NCI-H2196 (cell line): ENCODE measurements at regions not wholly inside any gene's neighbourhood (a gene's known extent, or its start where the extent isn't known, plus 50 kb on each side); places are given as distances from the start of the nearest gene placed in this dataset.
A peak's percentile ranks its signal among the peaks of the same experiment; 100 is the strongest.
"Not testable (repeated sequence)": the region's sequence is repeated elsewhere in the genome, so short reads cannot be mapped to it uniquely, and the experiment has no call there.

Source experiments
- DNase-seq: peaks from one replicate; lab custom pipeline; 2025; ENCODE audit not compliant: unreplicated experiment; lab: John Stamatoyannopoulos, UW

GRCh38 chr3:193800138-193801043 is 207.4 kb downstream of the OPA1 start:
- DNase-seq: no peak

DNA sequence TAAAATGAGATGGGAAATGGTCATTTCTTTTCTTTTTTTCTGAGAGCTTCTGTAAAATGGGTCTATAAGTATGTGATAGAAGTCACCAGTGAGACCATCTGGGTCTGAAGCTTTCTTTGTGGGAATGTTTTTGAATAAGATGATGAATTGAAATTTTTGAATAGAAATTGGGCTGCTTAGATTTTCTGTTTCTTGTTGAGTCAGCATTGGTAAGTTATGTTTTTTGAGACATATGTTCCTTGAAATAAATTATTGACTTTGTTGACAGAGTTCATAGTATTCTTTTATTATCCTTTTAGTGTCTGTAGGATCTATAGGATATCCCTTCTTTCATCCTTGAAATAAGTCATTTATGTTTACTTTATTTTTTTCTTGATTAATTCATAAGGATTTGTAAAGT is 208.1 kb downstream of the OPA1 start:
- no peak for DNase-seq

- no peak for DNase-seq
Observed at GRCh38 chr3:193803288-193803687, 210.3 kb downstream of the OPA1 start.

DNA sequence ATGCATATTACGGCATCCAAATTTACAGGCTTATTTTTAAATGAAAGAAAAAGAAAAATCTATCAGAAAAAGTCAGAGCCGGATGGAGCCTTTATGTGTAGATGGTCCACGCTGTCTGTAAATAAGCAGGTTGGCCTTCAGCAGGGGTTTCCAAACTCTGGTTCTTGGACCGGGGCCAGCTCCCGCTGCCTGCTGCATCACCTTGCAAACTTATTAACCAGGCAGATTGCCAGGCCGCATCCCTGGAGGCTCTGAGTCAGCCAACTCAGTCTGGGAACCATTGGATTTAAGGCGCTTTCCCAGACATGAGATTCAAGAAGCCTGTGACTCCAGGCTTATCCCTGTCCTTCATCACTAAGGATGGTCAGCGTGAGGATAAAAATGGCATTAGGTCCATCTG is 212.4 kb downstream of the OPA1 start:
- peak; percentile 98 for DNase-seq

- DNase-seq: no peak
Observed at GRCh38 chr3:193808317-193808716, 215.3 kb downstream of the OPA1 start.

DNA sequence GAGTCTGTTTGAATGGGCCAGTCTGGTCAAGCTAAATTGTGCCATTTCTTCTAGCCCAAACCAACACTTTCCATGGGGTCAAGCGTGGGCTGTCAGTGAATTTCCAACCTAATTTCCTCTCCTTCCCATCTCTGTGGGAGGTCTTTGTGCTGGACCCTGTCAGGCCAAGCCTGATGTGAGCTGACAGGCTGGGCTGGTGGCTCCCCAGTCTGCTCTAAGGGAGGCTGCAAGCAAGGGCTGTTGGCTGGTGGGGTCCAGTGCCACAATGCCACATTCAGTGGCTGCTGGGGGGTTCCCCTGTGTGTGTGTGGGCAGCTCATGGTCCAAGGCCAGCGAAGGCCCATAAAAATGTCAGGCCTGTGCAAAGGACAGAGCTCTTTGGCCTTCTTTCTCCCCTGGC is 216.1 kb downstream of the OPA1 start:
- DNase-seq: no peak

DNA sequence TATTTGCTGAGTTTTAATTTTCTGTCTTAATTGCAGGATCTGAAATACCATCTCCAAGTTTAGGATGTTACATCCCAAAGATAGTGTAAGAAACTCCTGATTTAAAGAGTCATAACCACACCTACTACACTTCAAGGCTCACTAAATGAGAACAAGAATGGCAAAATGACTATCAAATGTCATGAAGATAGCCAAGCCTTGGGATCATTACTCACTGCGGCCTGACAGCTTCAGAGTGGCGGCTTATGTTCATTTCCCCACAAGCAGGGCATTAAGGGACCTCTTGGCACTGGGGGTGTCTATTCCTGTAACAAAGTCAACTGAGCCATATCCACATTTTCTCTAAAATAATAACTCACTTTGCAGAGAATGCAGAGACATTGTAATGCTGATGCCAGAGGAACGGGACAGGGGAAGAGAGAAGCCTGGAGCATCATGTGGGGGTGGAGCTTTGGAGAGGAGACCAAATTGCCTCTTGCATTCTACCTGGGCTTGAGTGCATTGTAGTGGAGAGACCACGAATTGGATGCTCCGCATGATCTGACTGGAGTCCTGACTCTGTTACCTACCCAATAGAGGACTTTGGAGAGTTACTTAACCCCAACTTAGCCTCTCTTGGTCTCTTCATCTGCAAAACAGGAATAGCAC is 219.2 kb downstream of the OPA1 start:
- no peak for DNase-seq

- no peak for DNase-seq
Observed at GRCh38 chr3:193812791-193813500, 219.9 kb downstream of the OPA1 start.

DNA sequence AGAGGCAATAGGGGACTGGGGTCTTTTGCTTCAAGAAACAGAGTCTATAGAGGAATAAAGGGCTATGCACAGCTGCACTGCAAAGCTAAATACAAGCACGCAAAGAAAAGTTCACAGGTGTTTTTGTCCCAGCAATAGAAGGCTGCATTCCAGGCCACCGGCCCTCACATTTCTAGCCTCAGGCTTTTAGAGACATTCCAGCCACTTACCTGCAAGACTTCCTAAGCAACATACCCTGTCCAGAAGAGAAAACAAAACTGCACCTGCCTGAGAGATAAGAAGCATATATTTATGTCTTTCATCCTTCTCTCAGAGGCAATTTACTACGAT is 220.5 kb downstream of the OPA1 start:
- DNase-seq: no peak

GRCh38 chr3:193814166-193814892 is 221.3 kb downstream of the OPA1 start:
- DNase-seq: no peak

- no peak for DNase-seq
Observed at GRCh38 chr3:193815246-193816027, 222.4 kb downstream of the OPA1 start.

DNA sequence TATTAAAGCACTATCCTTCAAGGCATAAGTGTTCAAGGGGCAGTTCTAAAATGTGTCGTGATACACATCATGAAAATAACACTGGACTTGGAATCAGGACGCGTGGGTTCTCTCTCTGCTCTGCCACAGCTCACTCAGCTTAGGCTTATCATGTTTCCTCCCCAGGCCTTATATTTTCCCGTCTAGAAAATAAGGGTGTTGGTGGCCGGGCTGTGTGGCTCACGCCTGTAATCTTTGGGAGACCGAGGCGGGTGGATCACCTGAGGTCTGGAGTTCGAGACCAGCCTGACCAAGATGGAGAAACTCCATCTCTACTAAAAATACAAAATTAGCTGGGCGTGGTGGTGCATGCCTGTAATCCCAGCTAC is 223.0 kb downstream of the OPA1 start:
- no peak for DNase-seq

DNA sequence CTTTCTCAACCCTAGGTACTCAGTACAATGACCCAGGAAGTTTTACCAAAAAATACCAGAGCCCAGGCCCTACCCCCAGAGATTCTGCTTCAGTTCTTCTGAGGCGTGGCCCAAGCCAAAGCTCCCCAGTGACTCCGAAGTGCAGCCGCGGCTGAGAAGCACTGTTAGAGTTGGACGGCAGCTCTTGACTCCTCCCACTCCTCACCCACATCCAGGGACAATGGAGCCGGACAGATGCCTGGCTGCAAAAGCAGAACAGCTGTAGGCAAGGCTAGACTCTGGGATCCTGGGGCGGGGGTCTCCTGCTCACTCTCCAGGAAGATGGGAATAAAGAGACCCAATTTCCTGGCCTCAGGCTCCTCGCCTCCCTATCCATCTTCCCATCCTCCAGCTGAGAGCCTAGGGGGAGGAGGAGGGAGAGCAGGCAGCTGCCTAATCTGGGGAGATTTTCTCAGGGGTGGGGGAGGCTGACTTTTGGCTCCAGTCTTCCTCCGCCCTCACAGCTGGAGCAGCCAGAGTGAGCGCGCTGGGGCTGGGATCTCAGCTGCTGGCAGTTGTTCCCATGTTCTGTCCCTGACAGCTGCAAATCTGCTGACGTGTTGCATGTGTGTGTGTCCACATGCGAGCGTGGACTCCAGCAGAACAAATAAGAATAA is 223.8 kb downstream of the OPA1 start:
- DNase-seq: peak; percentile 96

DNA sequence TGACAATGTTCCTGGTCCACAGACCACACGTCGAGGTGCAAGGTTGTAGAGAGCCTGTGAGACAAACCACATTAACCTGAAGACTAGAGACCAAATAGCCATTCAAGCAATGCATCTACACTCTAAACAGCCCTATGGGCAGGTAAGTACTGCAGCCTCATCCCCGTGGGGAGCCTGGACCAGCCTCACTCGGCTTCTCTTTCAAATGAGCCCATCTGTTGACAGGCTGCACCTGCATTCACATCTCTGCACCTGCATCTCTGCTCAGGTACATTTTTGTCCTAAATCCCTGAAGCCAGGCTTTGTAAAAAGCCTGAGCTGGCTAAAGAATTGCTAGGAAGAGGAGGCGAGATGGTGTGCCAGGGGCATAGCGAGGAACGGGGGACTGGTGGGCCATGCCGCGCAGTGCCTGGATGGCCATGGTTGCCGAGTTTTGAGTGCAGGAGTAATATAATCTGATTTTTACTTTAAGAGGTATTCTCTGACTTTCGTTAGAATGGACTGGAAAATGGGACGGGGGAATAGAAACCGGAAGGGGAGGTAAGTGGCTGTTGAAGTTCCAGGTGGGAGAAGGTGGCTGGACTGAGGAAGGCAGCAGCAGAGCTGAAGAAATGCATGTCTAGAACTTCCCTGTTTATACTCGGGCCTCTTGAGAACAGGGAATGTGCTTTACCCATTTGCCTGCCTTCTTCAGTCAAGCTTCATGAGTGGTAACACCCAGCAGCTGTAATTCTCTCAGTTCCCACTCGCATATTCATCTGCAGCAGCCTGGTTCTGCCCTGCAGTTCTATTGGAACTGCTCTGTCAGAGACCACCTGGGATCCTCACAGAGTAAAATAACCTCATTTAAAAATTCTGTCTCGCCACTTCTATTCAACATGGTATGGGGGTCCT is 226.4 kb downstream of the OPA1 start:
- DNase-seq: no peak

DNA sequence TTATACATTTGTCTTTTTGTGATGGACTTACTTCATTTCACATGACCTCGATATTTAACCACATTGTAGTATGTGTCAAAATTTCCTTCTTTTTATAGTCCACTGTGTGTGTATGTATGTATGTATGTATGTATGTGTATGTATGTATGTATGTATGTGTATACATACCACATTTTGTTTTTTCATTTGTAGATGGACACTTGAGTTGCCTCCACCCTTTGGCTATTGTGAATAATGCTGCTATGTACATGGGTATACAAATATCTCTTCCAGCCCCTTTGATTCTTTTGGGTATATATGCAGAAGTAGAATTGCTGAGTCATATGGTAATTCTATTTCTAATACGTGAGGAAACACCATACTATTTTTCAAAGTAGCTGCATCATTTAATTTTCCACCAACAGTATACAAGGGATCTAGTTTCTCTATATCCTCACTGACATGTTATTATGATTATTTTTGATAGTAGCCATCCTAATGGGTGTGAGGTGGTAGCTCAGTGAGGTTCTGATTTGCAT is 228.2 kb downstream of the OPA1 start:
- no peak for DNase-seq

- DNase-seq: no peak
Observed at GRCh38 chr3:193822492-193823212, 229.6 kb downstream of the OPA1 start.

- DNase-seq: not testable (repeated sequence)
Observed at GRCh38 chr3:193823213-193823605, 230.2 kb downstream of the OPA1 start.

GRCh38 chr3:193824365-193824764 is 231.4 kb downstream of the OPA1 start:
- DNase-seq: no peak
